HEK293T (cell line): ENCODE measurements at regions not wholly inside any gene's neighbourhood (a gene's known extent, or its start where the extent isn't known, plus 50 kb on each side); places are given as distances from the start of the nearest gene placed in this dataset.

Source experiments
- FOXA1 ChIP-seq: fragments of 450-650 bp; IDR thresholded peaks from 2 replicates; pipeline ENCODE4 v1.6.1; 2016; ENCODE audit warnings: mild to moderate bottlenecking
- LEF1 ChIP-seq: fragments of 450-650 bp; IDR thresholded peaks from 2 replicates; pipeline ENCODE4 v1.6.1; 2017; ENCODE audit warnings: mild to moderate bottlenecking, borderline replicate concordance

- TF ChIP-seq FOXA1 (no peak), LEF1 (no peak)
Observed at GRCh38 chr17:45692661-45693060, 91.5 kb upstream of the CRHR1 start.
